ENCODE measurements at regions not wholly inside any gene's neighbourhood (a gene's known extent, or its start where the extent isn't known, plus 50 kb on each side); places are given as distances from the start of the nearest gene placed in this dataset.

DNA sequence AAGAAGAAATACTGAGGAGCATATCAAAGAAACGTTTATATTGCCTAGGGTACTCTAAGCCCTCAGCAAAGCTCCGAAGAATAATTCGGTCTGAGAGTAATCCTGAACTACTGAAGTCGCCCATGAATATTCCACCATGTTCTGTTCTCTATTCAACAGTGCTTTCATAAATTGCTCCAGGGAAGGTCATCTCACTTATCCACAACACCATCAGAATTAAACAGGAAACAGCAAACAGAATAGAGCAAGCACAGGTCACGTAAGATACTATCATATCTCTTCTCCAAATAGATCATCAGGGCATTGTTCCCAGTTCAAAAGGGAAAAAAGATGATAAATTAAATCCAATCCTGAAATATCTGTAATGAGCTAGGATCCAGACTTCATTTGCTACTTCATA, 325.6 kb downstream of the DEPDC1B start:
- no peak for DNase-seq (ENCODE audit: low read depth in 2 of 2)
- Histone ChIP-seq H3K4me1 (ENCODE audit: control insufficient read depth, extremely low read depth, insufficient read depth, low read length) (no peaks in the 10 kb centered on the region), H3K36me3 (ENCODE audit: control insufficient read depth, insufficient read depth, low read length) (no peaks in the 10 kb centered on the region), H3K4me3 (replicated peaks in 1 of 4; ENCODE audit: control extremely low read depth in 1 of 4, insufficient read depth in 1 of 4, low read depth in 3 of 4, low read length in 4 of 4) (no peak overlapping the region), H3K27ac (ENCODE audit: insufficient read depth, low read length) (no peak overlapping the region), H4K20me1 (ENCODE audit: control insufficient read depth, extremely low read depth, insufficient read depth, low read length) (no peaks in the 10 kb centered on the region), H3K9me3 (ENCODE audit: control insufficient read depth, insufficient read depth, low read depth, low read length) (no peaks in the 10 kb centered on the region), H3K79me2 (ENCODE audit: control insufficient read depth, insufficient read depth, low read length) (no peaks in the 10 kb centered on the region), H3K9ac (ENCODE audit: insufficient read depth, low read length) (no peak overlapping the region), H2AFZ (ENCODE audit: low read length) (no peak overlapping the region), H3K27me3 (ENCODE audit: control insufficient read depth, insufficient read depth, low read length) (no peaks in the 10 kb centered on the region), H3K4me2 (ENCODE audit: extremely low read depth, insufficient read depth, low read length) (no peak overlapping the region)
- TF ChIP-seq EZH2 (IDR thresholded peaks at IDR 0.05; ENCODE audit: low read length, missing control alignments), result no peak
- TF ChIP-seq, protein P1, sequence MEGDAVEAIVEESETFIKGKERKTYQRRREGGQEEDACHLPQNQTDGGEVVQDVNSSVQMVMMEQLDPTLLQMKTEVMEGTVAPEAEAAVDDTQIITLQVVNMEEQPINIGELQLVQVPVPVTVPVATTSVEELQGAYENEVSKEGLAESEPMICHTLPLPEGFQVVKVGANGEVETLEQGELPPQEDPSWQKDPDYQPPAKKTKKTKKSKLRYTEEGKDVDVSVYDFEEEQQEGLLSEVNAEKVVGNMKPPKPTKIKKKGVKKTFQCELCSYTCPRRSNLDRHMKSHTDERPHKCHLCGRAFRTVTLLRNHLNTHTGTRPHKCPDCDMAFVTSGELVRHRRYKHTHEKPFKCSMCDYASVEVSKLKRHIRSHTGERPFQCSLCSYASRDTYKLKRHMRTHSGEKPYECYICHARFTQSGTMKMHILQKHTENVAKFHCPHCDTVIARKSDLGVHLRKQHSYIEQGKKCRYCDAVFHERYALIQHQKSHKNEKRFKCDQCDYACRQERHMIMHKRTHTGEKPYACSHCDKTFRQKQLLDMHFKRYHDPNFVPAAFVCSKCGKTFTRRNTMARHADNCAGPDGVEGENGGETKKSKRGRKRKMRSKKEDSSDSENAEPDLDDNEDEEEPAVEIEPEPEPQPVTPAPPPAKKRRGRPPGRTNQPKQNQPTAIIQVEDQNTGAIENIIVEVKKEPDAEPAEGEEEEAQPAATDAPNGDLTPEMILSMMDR (conservative IDR thresholded peaks at IDR 0.05 in 1 of 2, IDR thresholded peaks at IDR 0.05 in 1 of 2; ENCODE audit: low read depth in 1 of 2, low read length in 2 of 2), result no peak

- Histone ChIP-seq H3K36me3 (ENCODE audit: control insufficient read depth, insufficient read depth, low read length) (no peaks in the 10 kb centered on the region), H3K27ac (ENCODE audit: insufficient read depth, low read length) (no peak overlapping the region), H3K4me3 (replicated peaks in 1 of 4; ENCODE audit: control extremely low read depth in 1 of 4, insufficient read depth in 1 of 4, low read depth in 3 of 4, low read length in 4 of 4) (no peak overlapping the region), H3K9me3 (ENCODE audit: control insufficient read depth, insufficient read depth, low read depth, low read length) (no peaks in the 10 kb centered on the region), H3K27me3 (ENCODE audit: control insufficient read depth, insufficient read depth, low read length) (no peaks in the 10 kb centered on the region), H3K4me2 (ENCODE audit: extremely low read depth, insufficient read depth, low read length) (no peak overlapping the region), H2AFZ (ENCODE audit: low read length) (no peak overlapping the region), H3K79me2 (ENCODE audit: control insufficient read depth, insufficient read depth, low read length) (no peaks in the 10 kb centered on the region), H4K20me1 (ENCODE audit: control insufficient read depth, extremely low read depth, insufficient read depth, low read length) (no peaks in the 10 kb centered on the region), H3K9ac (ENCODE audit: insufficient read depth, low read length) (no peak overlapping the region), H3K4me1 (ENCODE audit: control insufficient read depth, extremely low read depth, insufficient read depth, low read length) (no peaks in the 10 kb centered on the region)
- TF ChIP-seq, protein P1 (conservative IDR thresholded peaks at IDR 0.05 in 1 of 2, IDR thresholded peaks at IDR 0.05 in 1 of 2; ENCODE audit: low read depth in 1 of 2, low read length in 2 of 2), result no peak
- no peak for TF ChIP-seq EZH2 (IDR thresholded peaks at IDR 0.05; ENCODE audit: low read length, missing control alignments)
- no peak for DNase-seq (ENCODE audit: low read depth in 2 of 2)
Measured at GRCh38 chr5:60372786-60373185, 327.2 kb downstream of the DEPDC1B start.

DNA sequence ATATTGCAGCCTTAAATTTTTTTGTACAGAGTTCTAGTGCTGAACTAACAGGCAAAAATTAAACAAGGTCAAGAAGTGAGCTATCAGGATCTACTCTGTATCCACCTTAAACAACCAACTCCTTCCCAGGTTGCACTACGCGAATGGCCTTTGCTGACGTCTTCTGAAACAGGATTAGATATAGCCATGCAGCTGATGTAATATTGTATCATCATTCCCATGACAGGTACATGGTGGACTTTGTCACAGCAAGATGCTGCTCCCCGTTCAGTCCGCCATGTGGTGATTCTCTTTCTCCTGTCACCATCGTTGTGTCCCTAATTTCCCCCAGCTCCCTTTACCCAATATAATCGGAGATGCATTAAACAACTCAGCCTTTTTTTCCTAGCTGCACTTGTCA, 328.9 kb downstream of the DEPDC1B start:
- DNase-seq (ENCODE audit: low read depth in 2 of 2), result no peak
- H3K4me1 ChIP-seq (ENCODE audit: control insufficient read depth, extremely low read depth, insufficient read depth, low read length), result no peaks in the 10 kb centered on the region
- TF ChIP-seq, protein P1 (conservative IDR thresholded peaks at IDR 0.05 in 1 of 2, IDR thresholded peaks at IDR 0.05 in 1 of 2; ENCODE audit: low read depth in 1 of 2, low read length in 2 of 2), result no peak
- TF ChIP-seq EZH2 (IDR thresholded peaks at IDR 0.05; ENCODE audit: low read length, missing control alignments), result no peak
- H3K27ac ChIP-seq (ENCODE audit: insufficient read depth, low read length), result no peak overlapping the region
- H3K79me2 ChIP-seq (ENCODE audit: control insufficient read depth, insufficient read depth, low read length), result no peaks in the 10 kb centered on the region
- no peaks in the 10 kb centered on the region for H3K36me3 ChIP-seq (ENCODE audit: control insufficient read depth, insufficient read depth, low read length)
- no peak overlapping the region for H3K4me2 ChIP-seq (ENCODE audit: extremely low read depth, insufficient read depth, low read length)
- H3K27me3 ChIP-seq (ENCODE audit: control insufficient read depth, insufficient read depth, low read length), result no peaks in the 10 kb centered on the region
- no peak overlapping the region for H2AFZ ChIP-seq (ENCODE audit: low read length)
- no peak overlapping the region for H3K9ac ChIP-seq (ENCODE audit: insufficient read depth, low read length)
- H3K4me3 ChIP-seq (replicated peaks in 1 of 4; ENCODE audit: control extremely low read depth in 1 of 4, insufficient read depth in 1 of 4, low read depth in 3 of 4, low read length in 4 of 4), result no peak overlapping the region
- H4K20me1 ChIP-seq (ENCODE audit: control insufficient read depth, extremely low read depth, insufficient read depth, low read length), result no peaks in the 10 kb centered on the region
- no peaks in the 10 kb centered on the region for H3K9me3 ChIP-seq (ENCODE audit: control insufficient read depth, insufficient read depth, low read depth, low read length)
